IMR-90 (cell line): ENCODE measurements at regions not wholly inside any gene's neighbourhood (a gene's known extent, or its start where the extent isn't known, plus 50 kb on each side); places are given as distances from the start of the nearest gene placed in this dataset.

ENCODE experiments used
- ATAC-seq: fragments of 200-7000 bp; cut with Tn5 transposase; 2 replicates; pipeline ENCODE4 v1.9.1; 2020; ENCODE audit warnings: low read depth, mild to moderate bottlenecking, moderate library complexity
- BruUV-seq: library from RNA; stranded (reverse); fragments of 400-500 nt; replicated peaks from 2 replicates; lab custom pipeline; 2021; lab: Mats Ljungman, UMichigan
- CTCF ChIA-PET: fragments of 300-600 bp; formaldehyde crosslinking; extraction: SDS; loops from one replicate; lab custom pipeline; 2021; ENCODE audit warnings: antibody characterized with exemption; lab: Yijun Ruan, JAX
- POLR2A ChIA-PET: fragments of 300-600 bp; sonication (Branson Sonifier 250); formaldehyde crosslinking; loops from one replicate; lab custom pipeline; 2022; ENCODE audit warnings: antibody characterized with exemption; ENCODE audit not compliant: unreplicated experiment; lab: Charles Lee
- DNase-seq: peaks from one replicate; pipeline ENCODE4 v3.0.0; 2013
- H2AFZ ChIP-seq: replicated peaks from 2 replicates; pipeline ENCODE3; 2013; ENCODE audit warnings: low read length, mild to moderate bottlenecking; ENCODE audit not compliant: poor library complexity
- H2AK5ac ChIP-seq: 2 replicates; pipeline ENCODE4 v1.6.1; 2013; ENCODE audit warnings: low read depth, low read length, inconsistent platforms
- H2AK9ac ChIP-seq: replicated peaks from 2 replicates; pipeline ENCODE3; 2013; ENCODE audit warnings: mild to moderate bottlenecking, low read depth, low read length, moderate library complexity; ENCODE audit not compliant: poor library complexity
- H2BK120ac ChIP-seq: 2 replicates; pipeline ENCODE4 v1.6.1; 2013; ENCODE audit warnings: low read depth, low read length, inconsistent platforms
- H2BK15ac ChIP-seq: 3 replicates; pipeline ENCODE4 v1.6.1; 2013; ENCODE audit warnings: low read depth, low read length, inconsistent platforms
- H2BK20ac ChIP-seq: 2 replicates; pipeline ENCODE4 v1.6.1; 2013; ENCODE audit warnings: low read depth, mild to moderate bottlenecking, inconsistent platforms, low read length, moderate library complexity
- H2BK5ac ChIP-seq: 2 replicates; pipeline ENCODE4 v1.6.1; 2013; ENCODE audit warnings: mild to moderate bottlenecking, low read depth, low read length, inconsistent platforms; ENCODE audit not compliant: poor library complexity, severe bottlenecking
- H3K14ac ChIP-seq: replicated peaks from 2 replicates; pipeline ENCODE4 v1.6.1; 2013; ENCODE audit warnings: low read depth, low read length, inconsistent platforms
- H3K18ac ChIP-seq: 2 replicates; pipeline ENCODE4 v1.6.1; 2013; ENCODE audit warnings: low read depth, low read length, control low read depth
- H3K23ac ChIP-seq: 2 replicates; pipeline ENCODE4 v1.6.1; 2013; ENCODE audit warnings: low read depth, low read length, inconsistent platforms
- H3K27ac ChIP-seq: 2 replicates; pipeline ENCODE4 v1.5.1; 2013; ENCODE audit warnings: mild to moderate bottlenecking, control low read depth, low read length; ENCODE audit not compliant: insufficient read depth
- H3K27me3 ChIP-seq: 2 replicates; pipeline ENCODE4 v1.6.1; 2013; ENCODE audit warnings: low read length; ENCODE audit not compliant: control insufficient read depth, insufficient read depth
- H3K36me3 ChIP-seq: 2 replicates; pipeline ENCODE4 v1.6.1; 2013; ENCODE audit warnings: low read length, mixed read lengths; ENCODE audit not compliant: control insufficient read depth, insufficient read depth
- H3K4ac ChIP-seq: 2 replicates; pipeline ENCODE4 v1.6.1; 2013; ENCODE audit warnings: low read depth, low read length, inconsistent platforms
- H3K4me1 ChIP-seq: 2 replicates; pipeline ENCODE4 v1.6.1; 2013; ENCODE audit warnings: low read length, mixed read lengths; ENCODE audit not compliant: control insufficient read depth, insufficient read depth
- H3K4me2 ChIP-seq: 2 replicates; pipeline ENCODE4 v1.6.1; 2013; ENCODE audit warnings: low read depth, mild to moderate bottlenecking, control low read depth, low read length, moderate library complexity
- H3K4me3 ChIP-seq: 2 replicates; pipeline ENCODE4 v1.5.1; 2013; ENCODE audit warnings: low read depth, mild to moderate bottlenecking, control low read depth, low read length, moderate library complexity; ENCODE audit not compliant: insufficient read depth
- H3K56ac ChIP-seq: 2 replicates; pipeline ENCODE4 v1.6.1; 2013; ENCODE audit warnings: low read length, inconsistent platforms; ENCODE audit not compliant: insufficient read depth; ENCODE audit errors: extremely low read depth
- H3K79me1 ChIP-seq, 2 experiments: 2 replicates each; pipeline ENCODE4 v1.6.1; 2013; ENCODE audit warnings: low read length in 2 of 2, inconsistent platforms in 1 of 2, low read depth in 1 of 2
- H3K9ac ChIP-seq: 2 replicates; pipeline ENCODE4 v1.6.1; 2013; ENCODE audit warnings: low read depth, low read length, control low read depth
- H3K9me1 ChIP-seq: 2 replicates; pipeline ENCODE4 v1.6.1; 2013; ENCODE audit warnings: low read length, inconsistent platforms; ENCODE audit not compliant: insufficient read depth
- H3K9me3 ChIP-seq: 2 replicates; pipeline ENCODE4 v1.6.1; 2013; ENCODE audit warnings: low read length; ENCODE audit not compliant: control insufficient read depth, insufficient read depth
- H4K20me1 ChIP-seq: 2 replicates; pipeline ENCODE4 v1.6.1; 2013; ENCODE audit warnings: low read length, inconsistent platforms; ENCODE audit not compliant: insufficient read depth
- H4K5ac ChIP-seq: 2 replicates; pipeline ENCODE4 v1.6.1; 2013; ENCODE audit warnings: mild to moderate bottlenecking, low read depth, low read length, control low read depth
- H4K8ac ChIP-seq, 2 experiments: 2 replicates each; pipeline ENCODE4 v1.6.1; 2013; ENCODE audit warnings: low read depth in 2 of 2, low read length in 2 of 2, control low read depth in 1 of 2, inconsistent platforms in 1 of 2
- H4K91ac ChIP-seq: 2 replicates; pipeline ENCODE4 v1.6.1; 2013; ENCODE audit warnings: low read depth, low read length, inconsistent platforms; ENCODE audit not compliant: insufficient read depth
- BHLHE40 ChIP-seq: fragments of 150-350 bp; IDR thresholded peaks from 2 replicates; pipeline ENCODE4 v1.6.1; 2016; ENCODE audit warnings: mild to moderate bottlenecking, low read depth, low read length
- CTCF ChIP-seq: conservative IDR thresholded peaks from 2 replicates; pipeline ENCODE4 v1.5.1; 2012; ENCODE audit warnings: mild to moderate bottlenecking, low read depth, low read length, improper control_type of control experiment
- MXI1 ChIP-seq: IDR thresholded peaks from 2 replicates; pipeline ENCODE4 v1.6.1; 2012; ENCODE audit warnings: low read depth, mild to moderate bottlenecking, low read length, moderate library complexity, borderline replicate concordance
- NFE2L2 ChIP-seq: fragments of 150-350 bp; IDR thresholded peaks from 2 replicates; pipeline ENCODE4 v1.6.1; 2016; ENCODE audit warnings: low read depth, mild to moderate bottlenecking, low read length
- POLR2A ChIP-seq: IDR thresholded peaks from 2 replicates; pipeline ENCODE4 v1.6.1; 2012; ENCODE audit warnings: mild to moderate bottlenecking, low read depth, low read length
- RCOR1 ChIP-seq: IDR thresholded peaks from 2 replicates; pipeline ENCODE4 v1.6.1; 2012; ENCODE audit warnings: mild to moderate bottlenecking, low read length, improper control_type of control experiment; ENCODE audit not compliant: insufficient replicate concordance
- SMC3 ChIP-seq: fragments of 150-350 bp; IDR thresholded peaks from 2 replicates; pipeline ENCODE4 v1.6.1; 2016; ENCODE audit warnings: low read depth, mild to moderate bottlenecking, antibody characterized with exemption, low read length, moderate library complexity
- USF2 ChIP-seq: fragments of 150-350 bp; IDR thresholded peaks from 2 replicates; pipeline ENCODE4 v1.6.1; 2017; ENCODE audit warnings: mild to moderate bottlenecking, antibody characterized with exemption, low read length, low read depth
- WGBS, 2 experiments: methylation state at CpG; one replicate each; pipeline versions ENCODE4 v1.1.5 to v1.1.7; 2013; ENCODE audit warnings: missing lambda C conversion rate in 2 of 2; ENCODE audit not compliant: insufficient read length in 1 of 2; ENCODE audit errors: extremely low coverage in 2 of 2; 5-methylcytosine and 5-hydroxymethylcytosine counted together
- dilution Hi-C: fragments of 300-500 bp; cut with HindIII; formaldehyde crosslinking; loops from one replicate; pipeline ENCODE4 v1.14.3; 2018; ENCODE audit warnings: low sequenced_read_pairs; ENCODE audit not compliant: unreplicated experiment
- in situ Hi-C: fragments of 300-500 bp; cut with MboI; formaldehyde crosslinking; loops from 3 replicates; pipeline ENCODE4 v1.14.3; 2019; ENCODE audit warnings: low sequenced_read_pairs, inconsistent platforms, mixed read lengths
- intact Hi-C: fragments of 100-400 bp; cut with micrococcal nuclease; formaldehyde crosslinking; loops from 2 replicates; pipeline ENCODE4 v1.10.0; 2022

GRCh38 chr16:26464576-26465266 is 602.0 kb upstream of the C16orf82 start:
- Histone ChIP-seq H3K18ac (no peak overlapping the region), H3K4me2 (no peak overlapping the region), H3K23ac (no peak overlapping the region), H3K14ac (no peak overlapping the region), H3K27me3 (no peaks in the 10 kb centered on the region), H3K4me3 (no peak overlapping the region), H4K5ac (no peak overlapping the region), H2AK5ac (no peak overlapping the region), H3K9me1 (no peaks in the 10 kb centered on the region), H3K9me3 (peaks cover 12% of the 10 kb centered on the region; the same call in 1 of the 2 replicates), H3K9ac (no peak overlapping the region), H4K20me1 (no peaks in the 10 kb centered on the region), H2BK120ac (no peak overlapping the region), H2BK20ac (no peak overlapping the region), H3K27ac (no peak overlapping the region), H3K56ac (no peak overlapping the region), H2AK9ac (no peak overlapping the region), H4K91ac (no peak overlapping the region), H2AFZ (no peak overlapping the region), H3K4ac (no peak overlapping the region), H3K4me1 (no peaks in the 10 kb centered on the region), H2BK5ac (no peak overlapping the region), H3K36me3 (no peaks in the 10 kb centered on the region), H3K79me1 (no peaks in the 10 kb centered on the region), H4K8ac (no peak overlapping the region), H2BK15ac (no peak overlapping the region)
- in situ Hi-C loops (no loop called here), intact Hi-C loops (no loop called here), dilution Hi-C loops (no loop called here)
- DNase-seq (no peak), ATAC-seq (no peak)
- POLR2A ChIA-PET, result no interaction called here
- BruUV-seq, result no TSS peak
- WGBS, 2 experiments, result 73% methylated on average over 2 of the region's 7 CpGs; no CpG with 5 or more reads in 1 of the 2 experiments
- CTCF ChIA-PET, result no interaction called here
- no peak for TF ChIP-seq SMC3
- no peak for TF ChIP-seq RCOR1
- TF ChIP-seq NFE2L2, result no peak
- TF ChIP-seq CTCF, result no peak
- no peak for TF ChIP-seq BHLHE40
- TF ChIP-seq MXI1, result no peak
- TF ChIP-seq POLR2A, result no peak
- TF ChIP-seq USF2, result no peak
